GM19455 (cell line): ENCODE measurements at regions not wholly inside any gene's neighbourhood (a gene's known extent, or its start where the extent isn't known, plus 50 kb on each side); places are given as distances from the start of the nearest gene placed in this dataset.
"Not testable (repeated sequence)": the region's sequence is repeated elsewhere in the genome, so short reads cannot be mapped to it uniquely, and the experiment has no call there.

Experiments used
- ATAC-seq: cut with Tn5 transposase; IDR thresholded peaks from one replicate; pipeline ENCODE4 v1.9.1; 2021; ENCODE audit not compliant: unreplicated experiment

DNA sequence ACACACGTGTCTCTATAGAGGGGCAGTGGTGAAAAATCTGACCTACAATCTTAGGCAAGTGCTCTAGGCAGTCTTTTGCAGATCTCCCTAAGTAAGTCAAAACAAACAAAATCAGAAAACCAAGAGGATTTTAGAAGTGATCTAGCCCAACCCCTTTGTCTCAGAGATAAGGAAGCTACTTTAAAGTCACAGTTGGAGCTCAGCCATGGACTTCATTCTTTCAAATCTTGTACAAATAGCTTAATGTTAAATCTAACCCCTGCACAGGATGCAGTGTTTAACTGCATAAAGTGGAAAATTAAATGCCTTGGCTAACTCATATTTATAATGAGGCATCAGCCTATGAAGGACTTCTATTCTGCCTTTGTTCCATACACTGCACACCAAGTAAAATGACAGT lies 135.1 kb upstream of the RFX3 start:
- ATAC-seq, result no peak

GRCh38 chr9:3659647-3660046 lies 133.8 kb upstream of the RFX3 start:
- no peak for ATAC-seq

DNA sequence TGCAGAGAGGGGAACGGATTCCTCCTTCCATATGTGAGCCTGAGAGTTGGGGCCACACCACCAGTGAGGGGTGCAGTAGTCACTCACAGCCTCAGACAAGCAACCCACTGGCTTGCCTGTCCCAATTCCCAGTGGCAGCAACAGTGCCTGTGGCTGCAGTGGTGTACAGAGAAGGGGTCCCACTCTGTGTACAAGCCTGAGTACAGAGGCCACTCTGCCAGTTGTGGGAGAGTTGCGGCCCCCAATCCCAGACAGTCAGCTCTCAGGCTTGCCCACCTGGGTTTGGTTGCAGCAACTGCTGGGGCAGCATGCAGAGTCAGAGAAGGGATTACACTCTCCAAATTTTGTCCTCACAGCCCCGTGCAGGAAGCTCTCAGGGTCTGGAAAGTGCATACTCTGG lies 133.2 kb upstream of the RFX3 start:
- ATAC-seq, result no peak

DNA sequence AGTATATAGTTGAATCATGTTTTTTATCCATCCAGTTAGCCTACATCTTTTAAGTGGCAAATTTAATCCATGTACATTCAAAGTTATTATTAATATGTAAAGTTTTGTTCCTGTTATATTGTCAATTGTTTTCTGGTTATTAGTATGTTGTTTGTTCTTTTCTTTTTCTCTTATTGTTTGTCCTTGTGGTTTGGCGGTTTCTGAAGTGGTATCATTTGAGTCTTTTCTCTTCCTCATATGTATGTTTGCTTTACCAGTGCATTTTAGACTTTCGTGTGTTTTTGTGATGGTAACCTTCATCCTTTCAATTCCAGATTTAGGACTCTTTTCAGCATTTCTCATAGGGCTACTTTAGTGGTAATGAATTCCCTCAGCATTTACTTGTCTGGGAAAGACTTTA lies 130.4 kb upstream of the RFX3 start:
- no peak for ATAC-seq

GRCh38 chr9:3650994-3651622 lies 125.3 kb upstream of the RFX3 start:
- ATAC-seq, result no peak

DNA sequence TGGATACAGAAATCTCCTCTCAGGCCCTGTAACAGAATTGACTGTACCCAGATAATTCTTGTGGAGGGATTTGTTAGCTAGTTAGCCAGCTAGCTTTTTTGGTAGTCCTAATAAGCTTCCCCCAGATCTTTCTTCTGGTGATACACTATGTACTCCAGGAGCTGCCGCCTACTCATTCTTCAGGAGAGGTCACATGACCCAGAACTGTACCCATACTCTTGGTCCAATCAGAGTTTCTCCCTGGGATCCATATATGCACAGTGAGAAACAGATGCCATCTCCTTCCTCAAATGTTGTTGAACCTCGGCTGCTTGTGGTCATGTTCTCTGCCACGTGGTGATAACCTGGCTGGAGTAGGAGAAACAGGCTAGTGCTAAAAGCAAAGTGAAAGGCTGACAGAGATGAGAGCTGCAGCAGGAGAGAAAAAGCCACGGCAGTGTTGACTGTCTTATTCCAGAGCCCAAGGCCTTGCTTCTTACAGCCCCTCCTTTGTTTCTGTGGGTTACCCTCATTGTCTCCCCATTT lies 123.0 kb upstream of the RFX3 start:
- ATAC-seq, result no peak

DNA sequence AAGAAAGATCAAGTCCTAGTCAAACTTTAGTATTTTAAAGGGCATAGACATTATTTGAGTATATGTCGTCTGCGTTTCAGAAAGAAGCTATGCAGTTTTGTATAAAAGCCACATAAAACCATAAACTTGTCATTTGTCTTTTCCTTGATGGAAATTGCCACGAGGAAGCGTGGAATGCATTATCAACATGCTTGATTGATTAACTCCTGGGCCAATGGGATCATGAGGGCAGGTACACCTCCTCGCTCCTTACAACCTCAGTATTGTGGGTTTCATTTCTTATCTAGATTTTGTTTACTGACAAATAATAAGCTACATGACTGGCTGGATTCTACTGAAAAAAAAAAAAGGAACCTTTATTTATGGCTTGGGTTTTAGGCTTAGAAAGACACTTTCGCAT lies 122.5 kb upstream of the RFX3 start:
- ATAC-seq, result no peak

GRCh38 chr9:3647652-3648051 lies 121.9 kb upstream of the RFX3 start:
- no peak for ATAC-seq

GRCh38 chr9:3646226-3646625 lies 120.4 kb upstream of the RFX3 start:
- ATAC-seq, result no peak

- ATAC-seq, result not testable (repeated sequence)
Observed at GRCh38 chr9:3642075-3642474, 116.3 kb upstream of the RFX3 start.

DNA sequence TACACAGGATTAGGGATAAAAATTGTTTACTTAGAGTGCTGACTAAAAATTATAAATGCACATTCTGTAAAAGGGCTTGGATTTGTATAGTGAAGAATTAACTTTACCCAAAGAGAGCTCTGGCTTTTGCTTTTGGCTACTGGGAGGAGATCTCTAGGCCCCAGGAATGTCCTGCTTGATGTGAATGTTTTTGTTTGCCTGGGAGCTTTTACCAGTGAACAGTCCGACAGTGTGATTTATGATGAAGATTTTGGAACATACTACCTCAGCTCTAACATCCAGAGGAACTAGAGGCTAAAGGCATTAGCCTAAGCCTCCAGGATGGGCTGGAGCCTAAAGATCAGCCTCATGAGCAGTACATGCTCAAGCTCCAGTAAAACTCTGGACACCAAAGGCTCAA lies 103.7 kb upstream of the RFX3 start:
- no peak for ATAC-seq

DNA sequence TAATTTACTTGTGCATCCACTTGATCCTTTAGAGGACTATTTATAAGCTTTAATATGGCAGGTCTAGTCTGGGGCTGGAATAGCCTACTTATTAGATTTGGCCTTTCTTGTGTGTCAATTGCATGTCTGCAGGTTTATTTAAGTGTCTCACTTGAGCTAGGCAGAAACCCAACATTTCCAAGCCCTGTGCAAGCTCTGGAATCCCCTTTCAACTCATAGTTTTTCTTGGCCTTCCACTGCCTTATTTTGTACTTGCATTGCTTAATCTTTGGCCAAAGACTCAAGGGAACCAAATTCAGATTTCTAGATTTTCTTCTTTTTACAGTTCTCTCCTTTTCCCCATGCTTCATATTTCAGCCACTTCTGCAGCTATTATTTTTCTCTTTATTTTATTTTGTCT lies 102.4 kb upstream of the RFX3 start:
- ATAC-seq, result no peak

DNA sequence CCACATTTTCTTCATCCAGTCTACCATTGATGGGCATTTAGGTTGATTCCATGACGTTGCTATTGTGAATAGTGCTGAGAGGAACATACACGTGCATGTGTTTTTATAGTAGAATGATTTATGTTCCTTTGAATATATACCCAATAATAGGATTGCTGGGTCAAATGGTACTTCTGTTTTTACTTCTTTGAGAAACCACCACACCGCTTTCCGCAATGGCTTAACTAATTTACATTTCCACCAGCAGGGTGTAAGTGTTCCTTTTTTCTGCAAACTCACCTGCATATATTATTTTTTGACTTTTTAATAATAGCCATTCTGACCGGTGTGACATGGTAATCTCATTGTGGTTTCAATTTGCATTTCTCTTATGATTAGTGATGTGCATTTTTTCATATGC lies 82.2 kb upstream of the RFX3 start:
- ATAC-seq, result peak; percentile 67

DNA sequence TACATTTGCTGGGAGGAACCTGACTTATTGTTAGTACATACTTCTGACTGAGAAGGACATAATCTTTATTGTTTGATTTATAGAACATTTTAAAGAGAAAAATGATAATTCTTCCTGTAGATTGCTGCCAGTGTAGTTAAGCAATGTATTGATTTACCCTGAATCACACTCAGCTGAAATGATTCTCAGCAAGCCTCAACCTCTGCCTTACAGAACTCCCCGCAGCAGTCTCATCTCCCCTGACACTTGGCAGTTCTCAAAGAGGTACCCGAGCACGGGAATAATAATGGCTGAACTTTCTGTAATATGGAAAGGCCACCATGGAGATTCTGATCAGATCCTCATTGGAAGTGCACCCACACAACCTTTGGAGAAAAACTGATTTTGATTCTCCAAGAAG lies 74.9 kb upstream of the RFX3 start:
- ATAC-seq, result no peak

GRCh38 chr9:3597792-3598191 lies 72.0 kb upstream of the RFX3 start:
- ATAC-seq, result no peak

DNA sequence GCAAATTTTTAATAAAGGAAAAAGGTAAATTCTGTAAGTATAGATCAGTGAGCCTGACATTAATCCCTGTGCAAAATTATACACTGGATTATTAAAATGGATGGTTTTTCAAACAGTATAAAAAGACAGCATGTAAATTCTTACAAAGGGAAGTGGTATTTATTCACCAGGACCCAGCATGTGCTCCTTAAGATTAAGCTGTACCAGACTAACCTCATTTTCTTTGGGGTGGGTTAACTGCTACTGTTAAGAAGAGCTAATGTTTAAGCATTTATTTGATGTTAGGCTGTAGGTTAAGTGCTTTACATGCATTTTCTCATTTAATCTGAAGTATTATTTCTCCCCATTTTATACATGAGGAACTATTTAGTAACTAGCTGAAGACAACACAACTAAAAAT lies 60.3 kb upstream of the RFX3 start:
- no peak for ATAC-seq

DNA sequence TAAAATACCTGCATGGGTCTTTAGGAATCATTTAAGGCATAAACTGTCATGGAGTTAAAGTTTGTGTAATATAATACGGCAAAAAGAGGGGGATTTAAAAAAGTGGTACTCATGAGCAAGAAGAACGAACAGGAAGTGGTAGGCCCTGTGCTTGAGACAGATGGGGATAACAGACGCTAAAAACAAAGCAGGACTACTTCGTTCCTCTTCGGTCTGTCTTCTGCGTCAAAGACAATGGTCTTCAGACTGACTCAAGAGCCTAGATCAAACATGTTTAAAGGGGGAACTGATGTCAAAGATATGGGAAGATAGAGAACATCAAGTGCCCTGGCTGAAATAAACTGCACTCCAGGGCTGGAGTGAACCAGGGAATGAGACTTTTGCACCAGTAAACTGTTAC lies 59.8 kb upstream of the RFX3 start:
- ATAC-seq, result no peak

DNA sequence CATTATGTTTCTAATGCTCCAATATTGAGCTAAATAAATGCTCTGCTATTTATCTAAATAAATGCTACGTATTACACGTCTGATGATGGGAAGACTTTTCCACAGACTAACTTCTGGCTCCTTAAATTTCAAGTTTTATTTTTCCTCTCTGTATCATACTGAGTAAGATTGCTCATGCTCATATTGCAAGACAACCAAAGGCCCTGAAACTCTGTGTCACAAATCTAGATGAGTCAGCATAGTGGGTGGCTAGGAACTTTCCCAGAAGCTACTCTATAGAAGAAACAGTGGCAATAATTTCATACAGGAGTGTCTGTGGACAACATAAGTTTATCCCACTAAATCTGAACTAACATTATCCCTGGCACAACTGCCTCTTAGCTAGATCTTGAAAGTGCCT lies 53.0 kb upstream of the RFX3 start:
- no peak for ATAC-seq

- no peak for ATAC-seq
Observed at GRCh38 chr9:3576328-3576727, 50.5 kb upstream of the RFX3 start.

GRCh38 chr9:3575821-3576220 lies 50.0 kb upstream of the RFX3 start:
- no peak for ATAC-seq
